ENCODE measurements at regions not wholly inside any gene's neighbourhood (a gene's known extent, or its start where the extent isn't known, plus 50 kb on each side); places are given as distances from the start of the nearest gene placed in this dataset.

- Histone ChIP-seq H4K91ac (ENCODE audit: low read depth, low read length, poor library complexity) (no peak overlapping the region), H2BK12ac (ENCODE audit: low read length) (no peak overlapping the region), H2BK5ac (ENCODE audit: low read length) (no peak overlapping the region), H3K4me2 (ENCODE audit: insufficient read depth, low read length, poor library complexity, severe bottlenecking) (no peak overlapping the region), H3K27ac (replicated peaks; ENCODE audit: low read length) (no peak overlapping the region), H3K14ac (ENCODE audit: low read length) (no peak overlapping the region), H4K8ac (ENCODE audit: low read depth, low read length) (no peak overlapping the region), H3K18ac (ENCODE audit: low read length) (no peak overlapping the region), H3K27me3 (ENCODE audit: control insufficient read depth in 3 of 3, insufficient read depth in 3 of 3, low read depth in 1 of 3, low read length in 3 of 3) (no peaks in the 10 kb centered on the region), H2AK5ac (ENCODE audit: low read depth, low read length) (no peak overlapping the region), H3K9me3 (replicated peaks in 1 of 2; ENCODE audit: control insufficient read depth in 2 of 2, insufficient read depth in 1 of 2, low read depth in 1 of 2, low read length in 2 of 2) (peaks cover 0 to 2% of the 10 kb centered on the region in 2 donors), H2BK15ac (ENCODE audit: low read length) (no peak overlapping the region), H2BK120ac (ENCODE audit: low read depth, low read length) (no peak overlapping the region), H3K4me3 (ENCODE audit: low read length in 2 of 2) (no peak overlapping the region), H3K36me3 (replicated peaks in 1 of 2; ENCODE audit: control insufficient read depth in 2 of 2, insufficient read depth in 2 of 2, low read length in 2 of 2) (no peaks in the 10 kb centered on the region), H3K9ac (ENCODE audit: low read depth, low read length, poor library complexity) (no peak overlapping the region), H2AFZ (ENCODE audit: low read length) (no peak overlapping the region), H3K4me1 (ENCODE audit: control insufficient read depth in 2 of 2, insufficient read depth in 1 of 2, low read depth in 1 of 2, low read length in 2 of 2) (peaks cover 0 to 2% of the 10 kb centered on the region in 2 donors), H3K23ac (ENCODE audit: low read depth, low read length, poor library complexity) (no peak overlapping the region), H3K4ac (ENCODE audit: low read length) (no peak overlapping the region), H3K79me1 (ENCODE audit: low read depth, low read length) (no peaks in the 10 kb centered on the region)
- no CpG with 5 or more reads among the region's 1 CpG for WGBS, 2 donors (ENCODE audit: extremely low coverage in 2 of 2, insufficient read length in 2 of 2, insufficient replicate concordance in 1 of 2)
- no peak for DNase-seq (ENCODE audit: low spot score)
Observed at GRCh38 chr3:94453864-94454263, 391.0 kb downstream of the NSUN3 start.

- Histone ChIP-seq H3K9me3 (replicated peaks in 1 of 2; ENCODE audit: control insufficient read depth in 2 of 2, insufficient read depth in 1 of 2, low read depth in 1 of 2, low read length in 2 of 2) (no peaks in the 10 kb centered on the region), H3K14ac (ENCODE audit: low read length) (no peak overlapping the region), H3K79me1 (ENCODE audit: low read depth, low read length) (no peaks in the 10 kb centered on the region), H3K27ac (replicated peaks; ENCODE audit: low read length) (no peak overlapping the region), H3K27me3 (ENCODE audit: control insufficient read depth in 3 of 3, insufficient read depth in 3 of 3, low read depth in 1 of 3, low read length in 3 of 3) (no peaks in the 10 kb centered on the region), H3K4ac (ENCODE audit: low read length) (no peak overlapping the region), H4K8ac (ENCODE audit: low read depth, low read length) (no peak overlapping the region), H4K91ac (ENCODE audit: low read depth, low read length, poor library complexity) (no peak overlapping the region), H2BK120ac (ENCODE audit: low read depth, low read length) (no peak overlapping the region), H3K4me1 (ENCODE audit: control insufficient read depth in 2 of 2, insufficient read depth in 1 of 2, low read depth in 1 of 2, low read length in 2 of 2) (no peaks in the 10 kb centered on the region), H2BK15ac (ENCODE audit: low read length) (no peak overlapping the region), H2AFZ (ENCODE audit: low read length) (no peak overlapping the region), H3K4me3 (ENCODE audit: low read length in 2 of 2) (no peak overlapping the region), H3K18ac (ENCODE audit: low read length) (no peak overlapping the region), H2AK5ac (ENCODE audit: low read depth, low read length) (no peak overlapping the region), H3K4me2 (ENCODE audit: insufficient read depth, low read length, poor library complexity, severe bottlenecking) (no peak overlapping the region), H3K36me3 (replicated peaks in 1 of 2; ENCODE audit: control insufficient read depth in 2 of 2, insufficient read depth in 2 of 2, low read length in 2 of 2) (no peaks in the 10 kb centered on the region), H2BK5ac (ENCODE audit: low read length) (no peak overlapping the region), H3K23ac (ENCODE audit: low read depth, low read length, poor library complexity) (no peak overlapping the region), H2BK12ac (ENCODE audit: low read length) (no peak overlapping the region), H3K9ac (ENCODE audit: low read depth, low read length, poor library complexity) (no peak overlapping the region)
- no CpG with 5 or more reads among the region's 1 CpG for WGBS, 2 donors (ENCODE audit: extremely low coverage in 2 of 2, insufficient read length in 2 of 2, insufficient replicate concordance in 1 of 2)
- DNase-seq (ENCODE audit: low spot score) = no peak
Observed at GRCh38 chr3:94459167-94459566, 396.3 kb downstream of the NSUN3 start.

- no peak for DNase-seq (ENCODE audit: low spot score)
- no peak overlapping the region for H3K14ac ChIP-seq (ENCODE audit: low read length)
- H3K23ac ChIP-seq (ENCODE audit: low read depth, low read length, poor library complexity) = no peak overlapping the region
- no peaks in the 10 kb centered on the region for H3K9me3 ChIP-seq (replicated peaks in 1 of 2; ENCODE audit: control insufficient read depth in 2 of 2, insufficient read depth in 1 of 2, low read depth in 1 of 2, low read length in 2 of 2)
- no peak overlapping the region for H2AK5ac ChIP-seq (ENCODE audit: low read depth, low read length)
- H3K4me2 ChIP-seq (ENCODE audit: insufficient read depth, low read length, poor library complexity, severe bottlenecking) = no peak overlapping the region
- no peak overlapping the region for H4K8ac ChIP-seq (ENCODE audit: low read depth, low read length)
- WGBS, 2 donors (ENCODE audit: extremely low coverage in 2 of 2, insufficient read length in 2 of 2, insufficient replicate concordance in 1 of 2) = no CpG with 5 or more reads among the region's 3 CpGs
- no peak overlapping the region for H4K91ac ChIP-seq (ENCODE audit: low read depth, low read length, poor library complexity)
- H2BK120ac ChIP-seq (ENCODE audit: low read depth, low read length) = no peak overlapping the region
- H2BK5ac ChIP-seq (ENCODE audit: low read length) = no peak overlapping the region
- no peaks in the 10 kb centered on the region for H3K27me3 ChIP-seq (ENCODE audit: control insufficient read depth in 3 of 3, insufficient read depth in 3 of 3, low read depth in 1 of 3, low read length in 3 of 3)
- no peak overlapping the region for H3K4me3 ChIP-seq (ENCODE audit: low read length in 2 of 2)
- no peak overlapping the region for H2AFZ ChIP-seq (ENCODE audit: low read length)
- no peaks in the 10 kb centered on the region for H3K79me1 ChIP-seq (ENCODE audit: low read depth, low read length)
- H3K27ac ChIP-seq (replicated peaks; ENCODE audit: low read length) = no peak overlapping the region
- H3K4me1 ChIP-seq (ENCODE audit: control insufficient read depth in 2 of 2, insufficient read depth in 1 of 2, low read depth in 1 of 2, low read length in 2 of 2) = no peaks in the 10 kb centered on the region
- H3K9ac ChIP-seq (ENCODE audit: low read depth, low read length, poor library complexity) = no peak overlapping the region
- H3K4ac ChIP-seq (ENCODE audit: low read length) = no peak overlapping the region
- no peak overlapping the region for H2BK12ac ChIP-seq (ENCODE audit: low read length)
- no peaks in the 10 kb centered on the region for H3K36me3 ChIP-seq (replicated peaks in 1 of 2; ENCODE audit: control insufficient read depth in 2 of 2, insufficient read depth in 2 of 2, low read length in 2 of 2)
- H3K18ac ChIP-seq (ENCODE audit: low read length) = no peak overlapping the region
- no peak overlapping the region for H2BK15ac ChIP-seq (ENCODE audit: low read length)
Observed at GRCh38 chr3:94460931-94461330, 398.1 kb downstream of the NSUN3 start.

- no peak overlapping the region for H2BK12ac ChIP-seq (ENCODE audit: low read length)
- no CpG with 5 or more reads among the region's 2 CpGs for WGBS, 2 donors (ENCODE audit: extremely low coverage in 2 of 2, insufficient read length in 2 of 2, insufficient replicate concordance in 1 of 2)
- H2BK5ac ChIP-seq (ENCODE audit: low read length) = no peak overlapping the region
- no peak overlapping the region for H2AFZ ChIP-seq (ENCODE audit: low read length)
- H3K14ac ChIP-seq (ENCODE audit: low read length) = no peak overlapping the region
- H3K27ac ChIP-seq (replicated peaks; ENCODE audit: low read length) = no peak overlapping the region
- no peak overlapping the region for H3K4ac ChIP-seq (ENCODE audit: low read length)
- no peak overlapping the region for H3K4me2 ChIP-seq (ENCODE audit: insufficient read depth, low read length, poor library complexity, severe bottlenecking)
- no peak overlapping the region for H2BK15ac ChIP-seq (ENCODE audit: low read length)
- no peaks in the 10 kb centered on the region for H3K36me3 ChIP-seq (replicated peaks in 1 of 2; ENCODE audit: control insufficient read depth in 2 of 2, insufficient read depth in 2 of 2, low read length in 2 of 2)
- no peaks in the 10 kb centered on the region for H3K9me3 ChIP-seq (replicated peaks in 1 of 2; ENCODE audit: control insufficient read depth in 2 of 2, insufficient read depth in 1 of 2, low read depth in 1 of 2, low read length in 2 of 2)
- no peaks in the 10 kb centered on the region for H3K4me1 ChIP-seq (ENCODE audit: control insufficient read depth in 2 of 2, insufficient read depth in 1 of 2, low read depth in 1 of 2, low read length in 2 of 2)
- H4K91ac ChIP-seq (ENCODE audit: low read depth, low read length, poor library complexity) = no peak overlapping the region
- H3K23ac ChIP-seq (ENCODE audit: low read depth, low read length, poor library complexity) = no peak overlapping the region
- no peak overlapping the region for H2AK5ac ChIP-seq (ENCODE audit: low read depth, low read length)
- H3K27me3 ChIP-seq (ENCODE audit: control insufficient read depth in 3 of 3, insufficient read depth in 3 of 3, low read depth in 1 of 3, low read length in 3 of 3) = no peaks in the 10 kb centered on the region
- DNase-seq (ENCODE audit: low spot score) = no peak
- no peak overlapping the region for H2BK120ac ChIP-seq (ENCODE audit: low read depth, low read length)
- no peak overlapping the region for H3K18ac ChIP-seq (ENCODE audit: low read length)
- no peaks in the 10 kb centered on the region for H3K79me1 ChIP-seq (ENCODE audit: low read depth, low read length)
- no peak overlapping the region for H3K9ac ChIP-seq (ENCODE audit: low read depth, low read length, poor library complexity)
- no peak overlapping the region for H4K8ac ChIP-seq (ENCODE audit: low read depth, low read length)
- H3K4me3 ChIP-seq (ENCODE audit: low read length in 2 of 2) = no peak overlapping the region
Observed at GRCh38 chr3:94462931-94463330, 400.1 kb downstream of the NSUN3 start.

All from neuronal stem cell (in vitro differentiated cells).